Osteoblast (primary cell): ENCODE measurements at regions not wholly inside any gene's neighbourhood (a gene's known extent, or its start where the extent isn't known, plus 50 kb on each side); places are given as distances from the start of the nearest gene placed in this dataset.

ENCODE experiments used
- DNase-seq: peaks from one replicate; pipeline ENCODE4 v3.0.0; 2011; ENCODE audit warnings: low spot score, mixed read lengths; ENCODE audit not compliant: insufficient read length; ENCODE audit errors: missing footprints
- H2AFZ ChIP-seq: 2 replicates; pipeline ENCODE4 v1.6.0; 2011; ENCODE audit warnings: mild to moderate bottlenecking, low read length
- H3K27ac ChIP-seq: 2 replicates; pipeline ENCODE4 v1.5.1; 2011; ENCODE audit warnings: mild to moderate bottlenecking, low read depth, low read length, moderate library complexity
- H3K27me3 ChIP-seq: 2 replicates; pipeline ENCODE4 v1.6.0; 2012; ENCODE audit warnings: mild to moderate bottlenecking, control low read depth, inconsistent platforms, low read length, moderate library complexity; ENCODE audit not compliant: insufficient read depth
- H3K36me3 ChIP-seq: 2 replicates; pipeline ENCODE4 v1.5.1; 2011; ENCODE audit warnings: mild to moderate bottlenecking, low read length, control low read depth, moderate library complexity; ENCODE audit not compliant: insufficient read depth
- H3K4me1 ChIP-seq: 2 replicates; pipeline ENCODE4 v1.5.1; 2011; ENCODE audit warnings: mild to moderate bottlenecking, low read length, control low read depth, moderate library complexity; ENCODE audit not compliant: insufficient read depth
- H3K4me2 ChIP-seq: 2 replicates; pipeline ENCODE4 v1.6.0; 2011; ENCODE audit warnings: mild to moderate bottlenecking, low read length; ENCODE audit not compliant: insufficient read depth
- H3K4me3 ChIP-seq: fragments of 200-600 bp; sonication (generic); 3 replicates; pipeline ENCODE4 v1.5.1; 2012; ENCODE audit warnings: mild to moderate bottlenecking, low read length, inconsistent platforms; ENCODE audit not compliant: insufficient read depth
- H3K79me2 ChIP-seq: 2 replicates; pipeline ENCODE4 v1.6.0; 2012; ENCODE audit warnings: mild to moderate bottlenecking, low read length, control low read depth, inconsistent platforms; ENCODE audit not compliant: insufficient read depth
- H3K9me3 ChIP-seq: 2 replicates; pipeline ENCODE4 v1.5.1; 2011; ENCODE audit warnings: low read depth, low read length, control low read depth
- H4K20me1 ChIP-seq: 2 replicates; pipeline ENCODE4 v1.6.0; 2012; ENCODE audit warnings: mild to moderate bottlenecking, low read length, control low read depth; ENCODE audit not compliant: insufficient read depth
- CTCF ChIP-seq: IDR thresholded peaks from 2 replicates; pipeline ENCODE4 v1.5.1; 2011; ENCODE audit warnings: mild to moderate bottlenecking, low read depth, low read length, moderate library complexity; ENCODE audit errors: extremely low read depth

- Histone ChIP-seq H3K4me3 (no peak overlapping the region), H3K27ac (no peak overlapping the region), H3K4me2 (no peak overlapping the region), H4K20me1 (peaks cover 3% of the 10 kb centered on the region), H3K9me3 (no peaks in the 10 kb centered on the region), H3K4me1 (no peaks in the 10 kb centered on the region), H3K36me3 (peaks cover 85% of the 10 kb centered on the region), H3K27me3 (no peaks in the 10 kb centered on the region), H2AFZ (no peak overlapping the region), H3K79me2 (no peaks in the 10 kb centered on the region)
- DNase-seq, result peak; percentile 25
- TF ChIP-seq CTCF, result no peak
Observed at GRCh38 chr19:5217171-5217570, 123.4 kb downstream of the PTPRS start.

GRCh38 chr19:5216141-5216847 is 124.3 kb downstream of the PTPRS start:
- no peak for TF ChIP-seq CTCF
- Histone ChIP-seq H3K27ac (no peak overlapping the region), H2AFZ (no peak overlapping the region), H4K20me1 (peaks cover 2% of the 10 kb centered on the region), H3K27me3 (no peaks in the 10 kb centered on the region), H3K79me2 (no peaks in the 10 kb centered on the region), H3K9me3 (peaks cover 4% of the 10 kb centered on the region), H3K4me2 (no peak overlapping the region), H3K36me3 (peaks cover 86% of the 10 kb centered on the region), H3K4me3 (no peak overlapping the region), H3K4me1 (no peaks in the 10 kb centered on the region)
- peak; percentile 65 for DNase-seq

- peaks cover 4% of the 10 kb centered on the region for H3K9me3 ChIP-seq
- no peak overlapping the region for H2AFZ ChIP-seq
- H3K79me2 ChIP-seq, result no peaks in the 10 kb centered on the region
- no peak overlapping the region for H3K4me2 ChIP-seq
- no peaks in the 10 kb centered on the region for H3K4me1 ChIP-seq
- no peak for TF ChIP-seq CTCF
- H3K4me3 ChIP-seq, result no peak overlapping the region
- H3K27me3 ChIP-seq, result no peaks in the 10 kb centered on the region
- H3K36me3 ChIP-seq, result peaks cover 88% of the 10 kb centered on the region
- H3K27ac ChIP-seq, result no peak overlapping the region
- peak; percentile 52 for DNase-seq
- H4K20me1 ChIP-seq, result no peaks in the 10 kb centered on the region
Observed at GRCh38 chr19:5215431-5215830, 125.2 kb downstream of the PTPRS start.

GRCh38 chr19:5214902-5215301 is 125.7 kb downstream of the PTPRS start:
- H3K36me3 ChIP-seq, result peaks cover 88% of the 10 kb centered on the region
- H3K4me1 ChIP-seq, result no peaks in the 10 kb centered on the region
- no peak overlapping the region for H2AFZ ChIP-seq
- H3K27ac ChIP-seq, result no peak overlapping the region
- peaks cover 4% of the 10 kb centered on the region for H3K9me3 ChIP-seq
- no peaks in the 10 kb centered on the region for H3K27me3 ChIP-seq
- TF ChIP-seq CTCF, result no peak
- H3K4me3 ChIP-seq, result no peak overlapping the region
- peak; percentile 65 for DNase-seq
- H4K20me1 ChIP-seq, result no peaks in the 10 kb centered on the region
- H3K4me2 ChIP-seq, result no peak overlapping the region
- no peaks in the 10 kb centered on the region for H3K79me2 ChIP-seq
